GM12875 (cell line): ENCODE measurements at regions not wholly inside any gene's neighbourhood (a gene's known extent, or its start where the extent isn't known, plus 50 kb on each side); places are given as distances from the start of the nearest gene placed in this dataset.
"Not testable (repeated sequence)": the region's sequence is repeated elsewhere in the genome, so short reads cannot be mapped to it uniquely, and the experiment has no call there.

Experiments used
- H3K4me3 ChIP-seq: one replicate; pipeline ENCODE4 v1.5.1; 2011; ENCODE audit warnings: low read depth, low read length, control low read depth
- TF ChIP-seq, protein P1 (sequence below): IDR thresholded peaks from 2 replicates; pipeline ENCODE4 v1.5.1; 2011; ENCODE audit warnings: low read depth, mild to moderate bottlenecking, control low read depth, inconsistent platforms, low read length, moderate library complexity, borderline replicate concordance; ENCODE audit not compliant: insufficient read depth

DNA sequence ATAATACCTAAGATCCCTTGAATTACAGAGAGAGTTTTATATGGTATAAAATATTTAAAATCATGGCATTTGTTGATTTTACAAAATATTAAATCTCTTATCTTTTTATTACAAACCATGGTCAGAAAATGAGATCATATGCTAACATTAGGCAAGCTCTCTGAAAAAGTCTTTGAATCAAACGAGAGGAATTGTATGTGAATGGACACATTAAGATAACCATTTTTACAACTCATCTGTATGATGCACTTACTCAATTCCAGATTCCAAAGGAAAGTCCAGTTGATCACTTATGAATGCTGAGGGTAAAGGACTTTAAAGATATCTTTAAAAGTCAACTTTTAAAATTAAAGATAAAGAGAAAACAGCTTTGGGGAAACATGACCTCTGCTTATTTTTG, 83.5 kb upstream of the LUZP2 start:
- TF ChIP-seq, protein P1, sequence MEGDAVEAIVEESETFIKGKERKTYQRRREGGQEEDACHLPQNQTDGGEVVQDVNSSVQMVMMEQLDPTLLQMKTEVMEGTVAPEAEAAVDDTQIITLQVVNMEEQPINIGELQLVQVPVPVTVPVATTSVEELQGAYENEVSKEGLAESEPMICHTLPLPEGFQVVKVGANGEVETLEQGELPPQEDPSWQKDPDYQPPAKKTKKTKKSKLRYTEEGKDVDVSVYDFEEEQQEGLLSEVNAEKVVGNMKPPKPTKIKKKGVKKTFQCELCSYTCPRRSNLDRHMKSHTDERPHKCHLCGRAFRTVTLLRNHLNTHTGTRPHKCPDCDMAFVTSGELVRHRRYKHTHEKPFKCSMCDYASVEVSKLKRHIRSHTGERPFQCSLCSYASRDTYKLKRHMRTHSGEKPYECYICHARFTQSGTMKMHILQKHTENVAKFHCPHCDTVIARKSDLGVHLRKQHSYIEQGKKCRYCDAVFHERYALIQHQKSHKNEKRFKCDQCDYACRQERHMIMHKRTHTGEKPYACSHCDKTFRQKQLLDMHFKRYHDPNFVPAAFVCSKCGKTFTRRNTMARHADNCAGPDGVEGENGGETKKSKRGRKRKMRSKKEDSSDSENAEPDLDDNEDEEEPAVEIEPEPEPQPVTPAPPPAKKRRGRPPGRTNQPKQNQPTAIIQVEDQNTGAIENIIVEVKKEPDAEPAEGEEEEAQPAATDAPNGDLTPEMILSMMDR, result no peak
- H3K4me3 ChIP-seq, result no peak overlapping the region

DNA sequence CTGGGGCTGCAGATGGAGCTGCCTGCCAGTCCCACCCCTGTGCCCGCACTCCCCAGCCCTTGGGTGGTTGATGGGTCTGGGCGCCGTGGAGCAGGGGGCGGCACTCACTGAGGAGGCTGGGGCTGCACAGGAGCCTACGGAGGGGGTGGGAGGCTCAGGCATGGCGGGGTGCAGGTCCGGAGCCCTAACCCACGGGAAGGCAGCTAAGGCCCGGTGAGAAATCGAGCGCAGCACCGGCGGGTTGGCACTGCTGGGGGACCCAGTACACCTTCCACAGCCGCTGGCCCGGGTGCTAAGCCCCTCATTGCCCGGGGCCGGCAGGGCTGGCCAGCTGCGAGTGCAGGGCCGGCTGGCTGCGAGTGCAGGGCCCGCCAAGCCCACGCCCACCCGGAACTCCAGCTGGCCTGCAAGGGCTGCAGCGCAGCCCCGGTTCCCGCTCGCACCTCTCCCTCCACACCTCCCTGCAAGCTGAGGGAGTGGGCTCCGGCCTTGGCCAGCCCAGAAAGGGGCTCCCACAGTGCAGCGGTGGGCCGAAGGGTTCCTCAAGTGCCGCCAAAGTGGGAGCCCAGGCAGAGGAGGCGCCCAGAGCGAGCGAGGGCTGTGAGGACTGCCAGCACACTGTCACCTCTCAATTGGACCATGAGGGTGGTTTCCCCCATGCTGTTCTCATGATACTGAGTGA, 80.8 kb upstream of the LUZP2 start:
- not testable (repeated sequence) for H3K4me3 ChIP-seq

DNA sequence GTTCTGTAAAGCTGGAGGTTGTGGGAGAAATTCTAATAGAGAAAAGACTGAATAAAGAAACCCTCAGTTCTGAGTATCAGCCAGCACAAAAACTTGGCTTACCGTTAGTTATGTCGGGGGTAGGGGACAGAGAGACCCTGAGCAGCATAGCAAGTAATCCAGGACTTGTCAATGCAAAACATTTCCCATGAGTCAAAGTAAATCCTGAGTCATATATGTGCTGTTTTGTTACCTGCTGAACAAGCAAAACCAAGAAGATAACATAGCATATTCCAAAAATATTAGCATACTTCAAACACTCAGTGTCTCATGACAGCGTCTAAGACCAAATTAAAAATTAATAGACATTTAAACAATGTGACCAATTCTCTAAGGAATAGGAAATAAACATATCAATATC, 75.1 kb upstream of the LUZP2 start:
- no peak overlapping the region for H3K4me3 ChIP-seq
- TF ChIP-seq, protein P1, result no peak

DNA sequence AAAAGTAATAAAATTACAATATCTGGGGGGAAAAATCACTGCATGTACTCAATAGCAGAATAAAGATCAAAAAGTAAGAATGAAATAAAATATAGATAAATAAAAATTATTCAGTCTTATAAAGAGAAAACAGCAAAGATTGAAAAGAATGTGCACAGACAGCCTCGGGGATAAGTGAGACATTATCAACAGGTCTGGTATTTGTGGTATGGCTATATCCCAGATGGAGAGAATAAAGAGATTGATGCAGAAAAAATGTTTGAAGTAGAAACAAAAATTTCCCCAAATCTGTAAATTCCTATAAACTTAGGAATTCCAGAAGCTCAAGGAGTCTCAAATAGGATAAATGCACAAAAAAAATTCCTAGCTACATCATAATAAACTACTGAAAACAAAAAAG, 74.5 kb upstream of the LUZP2 start:
- H3K4me3 ChIP-seq, result no peak overlapping the region
- TF ChIP-seq, protein P1, result no peak

DNA sequence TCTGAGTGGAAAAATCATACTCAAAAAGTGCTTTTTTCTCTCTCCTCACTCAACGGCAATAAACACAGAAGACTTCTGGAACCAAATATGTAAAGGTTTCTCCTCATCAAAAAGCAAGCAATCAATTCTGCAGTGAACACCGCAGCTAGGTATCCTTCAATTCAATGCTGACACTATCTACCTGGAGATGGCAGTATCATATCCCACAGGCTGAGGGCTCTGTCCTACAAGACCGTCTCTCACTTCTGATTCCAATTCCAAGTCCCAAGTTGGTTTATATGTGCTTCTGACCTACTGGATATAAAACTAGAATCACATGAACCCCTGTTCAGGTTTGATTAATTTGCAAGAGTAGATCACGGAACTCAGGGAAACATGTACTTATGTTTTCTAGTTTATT, 59.7 kb upstream of the LUZP2 start:
- H3K4me3 ChIP-seq, result no peak overlapping the region
- TF ChIP-seq, protein P1, result no peak
